DMS153 (cell line): ENCODE measurements at regions not wholly inside any gene's neighbourhood (a gene's known extent, or its start where the extent isn't known, plus 50 kb on each side); places are given as distances from the start of the nearest gene placed in this dataset.
A peak's percentile ranks its signal among the peaks of the same experiment; 100 is the strongest.

Source experiments
- DNase-seq: peaks from one replicate; lab custom pipeline; 2025; lab: John Stamatoyannopoulos, UW

GRCh38 chr4:96175871-96176270 lies 336.0 kb downstream of the PDHA2 start:
- DNase-seq: no peak

DNA sequence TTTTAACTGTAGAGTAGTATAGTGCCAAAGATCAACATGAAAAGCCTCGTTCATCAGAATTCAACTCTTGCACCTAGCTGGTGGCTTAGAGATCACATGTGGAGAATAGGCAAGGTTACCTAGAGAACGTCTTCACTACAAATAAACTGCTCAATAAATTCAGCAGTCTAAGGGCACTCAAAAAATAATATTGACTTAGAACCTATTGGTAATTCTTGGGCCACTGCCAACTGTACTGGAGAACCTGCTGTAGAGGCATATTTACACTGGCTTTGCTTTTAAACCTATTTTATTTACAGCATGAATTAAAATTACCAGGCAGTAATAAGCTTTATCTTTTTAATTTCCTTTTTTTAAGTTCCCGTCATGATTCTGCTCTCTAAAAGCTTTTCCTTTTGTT lies 343.7 kb downstream of the PDHA2 start:
- DNase-seq: peak; percentile 90

- DNase-seq: no peak
These were observed 346.7 kb downstream of the PDHA2 start for GRCh38 chr4:96186593-96186992.

GRCh38 chr4:96189761-96190160 lies 349.9 kb downstream of the PDHA2 start:
- no peak for DNase-seq

GRCh38 chr4:96193061-96193460 lies 353.2 kb downstream of the PDHA2 start:
- DNase-seq: no peak

GRCh38 chr4:96194993-96195392 lies 355.1 kb downstream of the PDHA2 start:
- DNase-seq: no peak

- DNase-seq: no peak
These were observed 365.4 kb downstream of the PDHA2 start for GRCh38 chr4:96205143-96205936.

DNA sequence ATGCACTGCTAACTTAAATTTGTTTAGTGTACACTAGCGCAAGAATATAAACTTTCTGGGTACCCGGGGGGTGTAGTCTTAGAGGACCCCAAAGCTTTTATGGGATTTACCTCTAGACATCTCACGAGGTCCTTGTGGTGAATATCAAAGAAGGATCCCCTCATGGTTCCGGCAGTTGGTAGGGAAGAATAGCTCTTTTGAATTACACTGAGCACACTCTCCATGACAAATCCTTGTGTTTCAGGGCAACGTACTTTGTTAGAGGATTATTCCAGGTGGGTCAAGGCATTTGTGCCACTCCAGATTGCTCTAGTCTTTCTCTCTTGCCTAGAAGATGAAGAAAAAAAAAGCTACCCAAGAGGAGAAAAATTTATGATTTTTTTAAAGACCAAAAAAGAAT lies 387.6 kb downstream of the PDHA2 start:
- DNase-seq: no peak

DNA sequence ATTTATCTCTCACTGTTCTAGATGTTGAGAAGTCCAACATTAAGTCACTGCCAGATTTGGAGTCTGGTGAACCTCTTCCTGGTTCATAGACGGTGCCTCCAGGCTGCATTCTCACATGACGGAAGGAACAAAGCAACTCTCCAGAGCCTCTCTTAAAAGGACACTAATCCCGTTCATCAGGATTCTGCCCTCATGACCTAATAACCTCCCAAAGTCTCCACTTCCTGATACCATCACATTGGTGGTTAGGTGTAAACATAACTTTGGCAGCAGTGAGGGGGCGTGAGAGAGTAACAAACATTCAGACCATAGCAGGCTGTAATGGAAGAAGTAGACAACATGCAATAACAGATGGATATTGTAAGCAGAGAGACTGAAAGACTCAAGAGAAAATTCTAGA lies 388.6 kb downstream of the PDHA2 start:
- DNase-seq: no peak

GRCh38 chr4:96240041-96240440 lies 400.1 kb downstream of the PDHA2 start:
- no peak for DNase-seq

DNA sequence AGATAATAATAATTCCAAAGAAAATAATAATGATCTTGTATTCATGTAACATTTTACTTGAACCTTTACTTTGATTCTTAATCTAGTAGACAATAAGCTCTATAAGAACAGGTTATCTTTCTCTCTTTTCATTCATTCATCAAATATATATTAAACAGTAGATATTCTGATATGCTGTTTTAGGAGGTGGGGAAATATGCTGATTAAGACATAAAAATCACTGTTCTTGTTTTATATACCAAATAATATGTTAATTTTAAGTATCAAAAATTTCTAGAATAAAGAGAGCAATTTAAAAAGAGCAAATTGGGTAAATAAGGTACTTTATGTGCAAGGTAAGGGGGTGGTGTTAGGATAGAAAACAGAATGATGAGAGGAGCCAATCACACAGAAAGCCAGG lies 401.9 kb downstream of the PDHA2 start:
- no peak for DNase-seq

- DNase-seq: no peak
These were observed 407.2 kb downstream of the PDHA2 start for GRCh38 chr4:96247096-96247495.

GRCh38 chr4:96248225-96248624 lies 408.3 kb downstream of the PDHA2 start:
- no peak for DNase-seq

- no peak for DNase-seq
These were observed 420.3 kb downstream of the PDHA2 start for GRCh38 chr4:96260064-96260682.

DNA sequence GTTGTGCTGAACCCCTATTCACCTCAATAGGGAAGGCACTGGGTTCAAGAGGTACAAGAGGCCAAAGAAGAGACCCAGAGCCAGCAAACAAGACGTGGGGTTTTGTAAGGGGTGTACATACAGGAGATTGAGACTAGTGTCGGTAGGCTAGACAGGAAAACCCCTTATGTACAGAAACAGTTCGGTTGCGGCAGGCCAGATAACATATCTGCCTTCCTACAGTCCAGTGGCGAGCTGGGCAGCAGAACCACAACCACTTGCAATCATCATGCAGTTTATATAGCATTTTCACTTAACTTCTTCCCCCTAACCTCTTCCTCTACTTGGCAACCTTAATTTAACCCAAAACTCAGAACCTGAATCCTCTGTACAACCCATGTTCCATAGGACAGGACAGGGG lies 422.2 kb downstream of the PDHA2 start:
- no peak for DNase-seq

DNA sequence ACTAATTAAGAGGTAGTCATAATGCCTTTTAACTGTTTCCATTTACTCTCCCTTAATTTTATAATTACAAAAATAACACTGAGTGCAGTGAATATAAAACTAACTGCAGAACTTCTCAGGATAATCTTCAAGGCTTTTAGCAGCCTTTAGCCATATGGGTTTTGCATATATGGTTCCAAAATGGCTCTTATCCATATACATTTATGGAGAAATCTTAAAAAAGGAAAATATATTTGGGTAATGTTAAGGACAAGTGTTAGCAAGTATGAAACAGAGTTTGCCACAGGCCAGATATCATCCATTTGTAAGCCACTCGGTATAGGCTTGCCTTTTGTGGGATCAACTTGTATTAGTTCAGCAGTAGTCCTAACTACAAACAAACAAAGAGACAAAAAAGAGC lies 423.4 kb downstream of the PDHA2 start:
- no peak for DNase-seq

GRCh38 chr4:96264941-96265463 lies 425.1 kb downstream of the PDHA2 start:
- no peak for DNase-seq

- DNase-seq: no peak
These were observed 453.9 kb downstream of the PDHA2 start for GRCh38 chr4:96293806-96294205.

GRCh38 chr4:96295143-96295741 lies 455.3 kb downstream of the PDHA2 start:
- no peak for DNase-seq

GRCh38 chr4:96301715-96302114 lies 461.8 kb downstream of the PDHA2 start:
- DNase-seq: no peak

DNA sequence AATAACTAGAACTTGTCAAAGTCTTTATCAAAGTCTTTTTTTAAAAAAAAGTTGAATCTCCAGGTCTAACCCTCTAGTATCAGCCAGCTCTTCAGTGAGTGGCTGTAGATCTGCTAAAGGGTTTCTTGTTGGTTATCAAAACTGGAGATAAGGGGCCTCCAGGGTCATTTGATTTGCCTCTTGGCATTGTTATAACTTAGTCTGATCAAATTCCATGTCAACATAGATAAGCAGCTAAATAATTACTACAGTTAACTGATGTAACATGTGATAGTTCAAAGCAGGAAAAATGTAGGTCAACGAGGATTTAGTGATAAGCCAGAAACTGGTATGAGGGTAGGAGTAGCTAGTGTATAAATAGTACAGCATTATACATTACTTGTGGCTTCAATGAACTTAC lies 465.1 kb downstream of the PDHA2 start:
- DNase-seq: no peak

DNA sequence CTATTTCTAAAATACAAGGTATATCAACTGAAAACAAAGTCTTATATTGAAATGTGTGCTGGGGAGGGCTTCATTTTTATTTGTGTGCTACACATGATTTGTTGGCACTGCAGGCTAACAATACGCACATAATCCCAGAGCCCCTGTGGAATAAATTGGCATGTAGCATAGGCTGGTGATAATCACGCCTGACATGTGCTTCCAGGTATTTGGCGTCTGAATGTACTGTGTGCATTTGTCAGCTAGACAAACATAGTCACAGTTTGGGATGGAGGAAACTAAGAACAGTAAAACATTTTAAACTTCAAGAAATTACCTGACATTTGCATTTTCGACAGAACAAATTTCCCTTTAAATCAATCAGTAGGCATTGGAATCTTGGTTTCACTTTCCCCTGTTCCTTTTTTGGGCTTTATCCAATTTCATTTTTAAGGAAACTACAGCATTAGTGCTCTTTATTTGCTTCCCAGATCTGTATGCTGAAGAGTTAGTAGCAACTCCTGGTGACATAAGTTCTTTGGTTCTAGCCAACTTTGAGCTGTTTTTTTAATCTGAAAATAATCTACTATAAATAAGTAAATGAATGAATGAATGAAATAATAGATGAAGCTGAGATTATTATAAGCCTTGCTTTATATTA lies 472.3 kb downstream of the PDHA2 start:
- DNase-seq: no peak

- peak; percentile 5 for DNase-seq
These were observed 475.9 kb downstream of the PDHA2 start for GRCh38 chr4:96315815-96316214.
